HCT116 (cell line): ENCODE measurements at regions not wholly inside any gene's neighbourhood (a gene's known extent, or its start where the extent isn't known, plus 50 kb on each side); places are given as distances from the start of the nearest gene placed in this dataset.

Source experiments
- ATAC-seq: fragments of 200-7000 bp; cut with Tn5 transposase; 2 replicates; pipeline ENCODE4 v1.9.1; 2020; ENCODE audit warnings: mild to moderate bottlenecking, moderate library complexity
- BruUV-seq: library from RNA; stranded (reverse); fragments of 400-500 nt; replicated peaks from 2 replicates; lab custom pipeline; 2021; lab: Mats Ljungman, UMichigan
- CTCF ChIA-PET: fragments of 300-600 bp; sonication (Branson Sonifier 250); formaldehyde crosslinking; loops from one replicate; lab custom pipeline; 2021; ENCODE audit warnings: antibody characterized with exemption; lab: Charles Lee
- POLR2A ChIA-PET: fragments of 300-600, 350-600 bp; sonication (Branson Sonifier 250); formaldehyde crosslinking; loops from one replicate; lab custom pipeline; 2021; ENCODE audit warnings: antibody characterized with exemption; lab: Charles Lee
- RAD21 ChIA-PET, 2 experiments: fragments of 300-600 bp; sonication (Branson Sonifier 250); formaldehyde crosslinking; loops; one replicate each; lab custom pipeline; 2023; ENCODE audit warnings: low total read pairs in 2 of 2; ENCODE audit not compliant: uncharacterized antibody in 2 of 2, unreplicated experiment in 2 of 2, low non-redundant PET in 1 of 2; lab: Charles Lee
- DNase-seq: peaks from one replicate; pipeline ENCODE4 v3.0.0-alpha.2; 2010; ENCODE audit warnings: low read depth, low spot score
- H2AFZ ChIP-seq: fragments of 200-600 bp; shearing (Covaris generic), sonication (generic); 2 replicates; pipeline ENCODE4 v1.6.1; 2017; ENCODE audit warnings: low read depth, mixed run types, mixed read lengths, antibody characterized with exemption, low read length; ENCODE audit not compliant: poor library complexity, severe bottlenecking
- H3K27ac ChIP-seq: 2 replicates; pipeline ENCODE4 v1.5.1; 2012; ENCODE audit warnings: low read depth, low read length
- H3K27me3 ChIP-seq: fragments of 200-600 bp; sonication (generic); 2 replicates; pipeline ENCODE4 v1.6.1; 2016; ENCODE audit warnings: mixed run types, low read length, mixed read lengths; ENCODE audit not compliant: insufficient read depth
- H3K36me3 ChIP-seq, 2 experiments: fragments of 200-500 bp in 1 of 2; fragments of 200-600 bp in 1 of 2; sonication (Bioruptor generic) in 1 of 2; sonication (generic) in 1 of 2; 2 replicates each; pipeline versions ENCODE4 v1.5.1 to v1.6.1; 2014 to 2016; ENCODE audit warnings: low read length in 2 of 2, inconsistent platforms in 1 of 2, mixed read lengths in 1 of 2, mixed run types in 1 of 2; ENCODE audit not compliant: insufficient read depth in 2 of 2, control insufficient read depth in 1 of 2
- H3K4me1 ChIP-seq, 2 experiments: fragments of 200-600 bp in 1 of 2; sonication (generic) in 1 of 2; 2 replicates each; pipeline versions ENCODE4 v1.5.1 to v1.6.1; 2012 to 2017; ENCODE audit warnings: low read length in 2 of 2, inconsistent platforms in 1 of 2, mild to moderate bottlenecking in 1 of 2, mixed read lengths in 1 of 2, mixed run types in 1 of 2, moderate library complexity in 1 of 2; ENCODE audit not compliant: insufficient read depth in 2 of 2, control insufficient read depth in 1 of 2
- H3K4me2 ChIP-seq: fragments of 200-600 bp; sonication (generic); 2 replicates; pipeline ENCODE4 v1.6.1; 2017; ENCODE audit warnings: mixed run types, low read length, mixed read lengths
- H3K4me3 ChIP-seq, 2 experiments: fragments of 200-600 bp in 1 of 2; sonication (generic) in 1 of 2; replicated peaks in 1 of 2; 2 replicates each; pipeline ENCODE4 v1.5.1; 2011 to 2016; ENCODE audit warnings: low read length in 2 of 2, control low read depth in 1 of 2, low read depth in 1 of 2, mild to moderate bottlenecking in 1 of 2, mixed read lengths in 1 of 2, mixed run types in 1 of 2
- H3K79me2 ChIP-seq: fragments of 200-600 bp; sonication (generic); 2 replicates; pipeline ENCODE4 v1.6.1; 2017; ENCODE audit warnings: mild to moderate bottlenecking, mixed run types, low read length, moderate library complexity, mixed read lengths; ENCODE audit not compliant: insufficient read depth
- H3K9ac ChIP-seq: fragments of 200-600 bp; sonication (generic); 2 replicates; pipeline ENCODE4 v1.6.1; 2016; ENCODE audit warnings: low read length, mixed read lengths
- H3K9me2 ChIP-seq: fragments of 200-600 bp; sonication (generic), shearing (Covaris generic); 2 replicates; pipeline ENCODE4 v1.6.1; 2017; ENCODE audit warnings: mixed run types, mild to moderate bottlenecking, moderate library complexity; ENCODE audit not compliant: insufficient read depth
- H3K9me3 ChIP-seq, 2 experiments: fragments of 200-500 bp in 1 of 2; fragments of 200-600 bp in 1 of 2; sonication (Bioruptor generic) in 1 of 2; sonication (generic) in 1 of 2; 2 replicates each; pipeline ENCODE4 v1.6.1; 2014 to 2017; ENCODE audit warnings: low read length in 2 of 2, mixed read lengths in 2 of 2, inconsistent platforms in 1 of 2, low read depth in 1 of 2, mild to moderate bottlenecking in 1 of 2, mixed run types in 1 of 2, moderate library complexity in 1 of 2; ENCODE audit not compliant: control insufficient read depth in 1 of 2, insufficient read depth in 1 of 2
- H4K20me1 ChIP-seq: fragments of 200-600 bp; sonication (generic), shearing (Covaris generic); 2 replicates; pipeline ENCODE4 v1.6.1; 2017; ENCODE audit warnings: mixed run types, mild to moderate bottlenecking, moderate library complexity; ENCODE audit not compliant: insufficient read depth
- CEBPB ChIP-seq: IDR thresholded peaks from 2 replicates; pipeline ENCODE4 v1.6.1; 2012; ENCODE audit warnings: low read depth
- EGR1 ChIP-seq: IDR thresholded peaks from 2 replicates; pipeline ENCODE4 v1.6.1; 2012; ENCODE audit warnings: low read depth
- ELF1 ChIP-seq: IDR thresholded peaks from 2 replicates; pipeline ENCODE4 v1.6.1; 2012; ENCODE audit warnings: low read depth, borderline replicate concordance
- EZH2 ChIP-seq: fragments of 200-600 bp; sonication (generic); IDR thresholded peaks from 2 replicates; pipeline ENCODE4 v1.6.1; 2017; ENCODE audit warnings: antibody characterized with exemption, mixed run types
- FOSL1 ChIP-seq: IDR thresholded peaks from 2 replicates; pipeline ENCODE4 v1.6.1; 2012; ENCODE audit warnings: low read depth
- JUND ChIP-seq: IDR thresholded peaks from 2 replicates; pipeline ENCODE4 v1.6.1; 2012
- POLR2AphosphoS5 ChIP-seq: IDR thresholded peaks from 2 replicates; pipeline ENCODE4 v1.6.1; 2011; ENCODE audit warnings: mild to moderate bottlenecking, low read depth, low read length, moderate library complexity
- RAD21 ChIP-seq: IDR thresholded peaks from 2 replicates; pipeline ENCODE4 v1.6.1; 2012; ENCODE audit warnings: low read depth, mild to moderate bottlenecking
- SIN3A ChIP-seq: IDR thresholded peaks from 2 replicates; pipeline ENCODE4 v1.6.1; 2012; ENCODE audit warnings: low read depth
- SP1 ChIP-seq: IDR thresholded peaks from 2 replicates; pipeline ENCODE4 v1.6.1; 2012; ENCODE audit warnings: low read depth
- SRF ChIP-seq: IDR thresholded peaks from 2 replicates; pipeline ENCODE4 v1.6.1; 2012; ENCODE audit warnings: low read depth
- TCF7L2 ChIP-seq: IDR thresholded peaks from 2 replicates; pipeline ENCODE4 v1.7.0; 2011; ENCODE audit warnings: borderline replicate concordance, inconsistent platforms; ENCODE audit not compliant: insufficient read depth, insufficient read length; ENCODE audit errors: extremely low read depth
- YY1 ChIP-seq: IDR thresholded peaks from 2 replicates; pipeline ENCODE4 v1.6.1; 2011; ENCODE audit warnings: low read length, low read depth, moderate library complexity, mild to moderate bottlenecking; ENCODE audit not compliant: insufficient replicate concordance; ENCODE audit errors: extremely low read depth
- ZFX ChIP-seq: fragments of 450-650 bp; IDR thresholded peaks from 2 replicates; pipeline ENCODE4 v1.6.1; 2017
- ZNF274 ChIP-seq: fragments of 200-500 bp; sonication (Bioruptor generic); IDR thresholded peaks from 2 replicates; pipeline ENCODE4 v1.6.1; 2014; ENCODE audit warnings: mild to moderate bottlenecking, low read depth, low read length, inconsistent platforms
- intact Hi-C: fragments of 100-400 bp; cut with micrococcal nuclease; formaldehyde crosslinking; loops from 2 replicates; pipeline ENCODE4 v1.10.0; 2022
- TF ChIP-seq, protein P1 (sequence below): IDR thresholded peaks from 2 replicates; pipeline ENCODE4 v1.6.1; 2011; ENCODE audit warnings: mild to moderate bottlenecking, low read length, moderate library complexity; ENCODE audit not compliant: insufficient replicate concordance; ENCODE audit errors: extremely low read depth
- TF ChIP-seq, protein P2 (sequence below), 3 experiments: fragments of 200-600 bp in 1 of 3; sonication (generic) in 1 of 3; IDR thresholded peaks in 2 of 3; conservative IDR thresholded peaks in 1 of 3; 2 replicates each; pipeline ENCODE4 v1.5.1; 2012 to 2017; ENCODE audit warnings: low read depth in 2 of 3, low read length in 2 of 3, antibody characterized with exemption in 1 of 3, borderline replicate concordance in 1 of 3, control low read depth in 1 of 3, mild to moderate bottlenecking in 1 of 3, mixed read lengths in 1 of 3, mixed run types in 1 of 3, moderate library complexity in 1 of 3; ENCODE audit not compliant: insufficient read depth in 1 of 3
- TF ChIP-seq, protein P3 (sequence below): IDR thresholded peaks from 2 replicates; pipeline ENCODE4 v1.6.1; 2012
- TF ChIP-seq, protein P4 (sequence below): IDR thresholded peaks from 2 replicates; pipeline ENCODE4 v1.6.1; 2012

DNA sequence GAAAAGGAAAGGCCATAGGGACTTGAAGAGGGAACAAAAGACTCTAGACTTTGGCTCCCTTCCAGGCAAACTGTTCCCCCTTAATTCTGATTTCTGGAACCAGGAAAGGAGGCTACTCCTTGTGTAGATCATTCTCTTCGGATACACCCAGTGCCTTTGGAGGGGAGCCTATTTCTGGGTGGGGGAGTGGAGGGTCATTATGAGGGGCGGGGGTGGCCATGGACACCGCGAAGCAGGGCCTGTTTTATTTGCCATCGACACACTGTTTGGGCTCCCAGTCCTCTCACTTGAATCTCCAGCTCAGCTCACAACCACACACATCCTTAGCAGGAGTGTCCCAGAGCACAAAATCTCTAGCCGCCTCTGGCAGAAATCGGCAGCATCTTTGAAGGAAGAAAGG is 132.3 kb downstream of the PXDC1 start (continued):
- TF ChIP-seq, protein P1, sequence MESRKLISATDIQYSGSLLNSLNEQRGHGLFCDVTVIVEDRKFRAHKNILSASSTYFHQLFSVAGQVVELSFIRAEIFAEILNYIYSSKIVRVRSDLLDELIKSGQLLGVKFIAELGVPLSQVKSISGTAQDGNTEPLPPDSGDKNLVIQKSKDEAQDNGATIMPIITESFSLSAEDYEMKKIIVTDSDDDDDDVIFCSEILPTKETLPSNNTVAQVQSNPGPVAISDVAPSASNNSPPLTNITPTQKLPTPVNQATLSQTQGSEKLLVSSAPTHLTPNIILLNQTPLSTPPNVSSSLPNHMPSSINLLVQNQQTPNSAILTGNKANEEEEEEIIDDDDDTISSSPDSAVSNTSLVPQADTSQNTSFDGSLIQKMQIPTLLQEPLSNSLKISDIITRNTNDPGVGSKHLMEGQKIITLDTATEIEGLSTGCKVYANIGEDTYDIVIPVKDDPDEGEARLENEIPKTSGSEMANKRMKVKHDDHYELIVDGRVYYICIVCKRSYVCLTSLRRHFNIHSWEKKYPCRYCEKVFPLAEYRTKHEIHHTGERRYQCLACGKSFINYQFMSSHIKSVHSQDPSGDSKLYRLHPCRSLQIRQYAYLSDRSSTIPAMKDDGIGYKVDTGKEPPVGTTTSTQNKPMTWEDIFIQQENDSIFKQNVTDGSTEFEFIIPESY: no peak
- TF ChIP-seq EGR1: no peak
- no peak for TF ChIP-seq TCF7L2

DNA sequence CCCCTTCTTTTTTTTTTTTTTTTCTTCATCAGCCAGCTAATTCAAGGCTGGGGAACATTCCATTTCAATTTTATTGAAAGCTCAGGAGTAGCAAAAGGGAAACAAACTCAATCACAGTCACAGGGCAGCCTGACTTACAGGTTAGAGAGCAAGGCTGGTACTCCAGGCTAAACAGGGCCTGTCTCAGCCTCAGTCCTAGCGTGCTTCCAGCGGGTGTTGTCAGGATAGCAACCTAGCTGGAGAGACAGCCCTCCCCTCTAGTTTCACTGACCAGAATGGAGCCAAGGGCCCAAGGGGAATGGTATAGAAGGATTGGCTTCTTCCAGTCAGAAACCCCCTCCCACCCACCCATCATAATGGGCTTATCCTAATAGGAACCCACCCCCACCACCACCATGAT is 132.9 kb downstream of the PXDC1 start:
- Histone ChIP-seq H3K36me3 (no peaks in the 10 kb centered on the region; a peak in 1 of 4 replicates), H4K20me1 (no peaks in the 10 kb centered on the region), H3K9me3 (no peaks in the 10 kb centered on the region), H3K4me3 (no peak overlapping the region), H3K27me3 (no peaks in the 10 kb centered on the region), H3K4me2 (no peak overlapping the region), H3K79me2 (no peaks in the 10 kb centered on the region), H3K4me1 (no peaks in the 10 kb centered on the region), H3K27ac (no peak overlapping the region), H3K9ac (no peak overlapping the region), H2AFZ (no peak overlapping the region), H3K9me2 (no peaks in the 10 kb centered on the region)
- ATAC-seq (no peak), DNase-seq (no peak)
- TF ChIP-seq, protein P2, sequence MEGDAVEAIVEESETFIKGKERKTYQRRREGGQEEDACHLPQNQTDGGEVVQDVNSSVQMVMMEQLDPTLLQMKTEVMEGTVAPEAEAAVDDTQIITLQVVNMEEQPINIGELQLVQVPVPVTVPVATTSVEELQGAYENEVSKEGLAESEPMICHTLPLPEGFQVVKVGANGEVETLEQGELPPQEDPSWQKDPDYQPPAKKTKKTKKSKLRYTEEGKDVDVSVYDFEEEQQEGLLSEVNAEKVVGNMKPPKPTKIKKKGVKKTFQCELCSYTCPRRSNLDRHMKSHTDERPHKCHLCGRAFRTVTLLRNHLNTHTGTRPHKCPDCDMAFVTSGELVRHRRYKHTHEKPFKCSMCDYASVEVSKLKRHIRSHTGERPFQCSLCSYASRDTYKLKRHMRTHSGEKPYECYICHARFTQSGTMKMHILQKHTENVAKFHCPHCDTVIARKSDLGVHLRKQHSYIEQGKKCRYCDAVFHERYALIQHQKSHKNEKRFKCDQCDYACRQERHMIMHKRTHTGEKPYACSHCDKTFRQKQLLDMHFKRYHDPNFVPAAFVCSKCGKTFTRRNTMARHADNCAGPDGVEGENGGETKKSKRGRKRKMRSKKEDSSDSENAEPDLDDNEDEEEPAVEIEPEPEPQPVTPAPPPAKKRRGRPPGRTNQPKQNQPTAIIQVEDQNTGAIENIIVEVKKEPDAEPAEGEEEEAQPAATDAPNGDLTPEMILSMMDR (IDR thresholded peaks at IDR 0.05 in 2 of 3, conservative IDR thresholded peaks at IDR 0.05 in 1 of 3; ENCODE audit: borderline replicate concordance in 1 of 3, insufficient read depth in 1 of 3, low read depth in 2 of 3, low read length in 2 of 3): no peak
- TF ChIP-seq, protein P3, sequence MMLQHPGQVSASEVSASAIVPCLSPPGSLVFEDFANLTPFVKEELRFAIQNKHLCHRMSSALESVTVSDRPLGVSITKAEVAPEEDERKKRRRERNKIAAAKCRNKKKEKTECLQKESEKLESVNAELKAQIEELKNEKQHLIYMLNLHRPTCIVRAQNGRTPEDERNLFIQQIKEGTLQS: no peak
- TF ChIP-seq EGR1 (no peak), ELF1 (no peak), YY1 (no peak), POLR2AphosphoS5 (no peak), RAD21 (no peak), SP1 (no peak), ZFX (no peak), EZH2 (no peak), SIN3A (no peak), CEBPB (no peak), ZNF274 (no peak), JUND (no peak), SRF (no peak), FOSL1 (no peak), TCF7L2 (no peak)
- TF ChIP-seq, protein P1: no peak
- TF ChIP-seq, protein P4, sequence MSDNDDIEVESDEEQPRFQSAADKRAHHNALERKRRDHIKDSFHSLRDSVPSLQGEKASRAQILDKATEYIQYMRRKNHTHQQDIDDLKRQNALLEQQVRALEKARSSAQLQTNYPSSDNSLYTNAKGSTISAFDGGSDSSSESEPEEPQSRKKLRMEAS: no peak
- ChIA-PET CTCF (no interaction called here), RAD21 (no interaction called here), POLR2A (no interaction called here)
- no TSS peak for BruUV-seq
- intact Hi-C loops: no loop called here
